ENCODE measurements at regions not wholly inside any gene's neighbourhood (a gene's known extent, or its start where the extent isn't known, plus 50 kb on each side); places are given as distances from the start of the nearest gene placed in this dataset.

DNA sequence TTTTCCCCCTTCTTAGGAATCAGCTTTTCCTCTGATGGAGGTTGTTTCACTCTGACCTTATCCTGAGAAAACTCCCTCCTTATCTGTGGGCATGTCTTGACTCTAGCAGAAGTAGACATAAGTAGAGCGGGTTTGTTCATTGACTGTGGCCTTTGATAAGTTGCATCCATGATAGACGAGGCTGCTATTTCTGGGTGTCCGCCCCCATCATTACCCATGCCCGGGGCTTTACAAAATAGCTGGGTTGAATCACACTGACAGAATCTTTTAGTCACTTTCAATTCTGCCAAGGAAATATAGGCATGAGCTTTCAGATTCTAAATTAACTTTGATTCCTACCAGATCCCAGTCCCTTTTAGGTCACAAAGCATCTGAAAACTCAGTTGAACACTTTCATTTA lies 223.8 kb downstream of the SEC61B start (continued):
- no peak for TF ChIP-seq NR2F6 (CRISPR knock-in tag; IDR thresholded peaks at IDR 0.05)
- TF ChIP-seq KDM1A (IDR thresholded peaks at IDR 0.05): no peak
- no peak for TF ChIP-seq SMAD3 (CRISPR knock-in tag; conservative IDR thresholded peaks at IDR 0.05)

DNA sequence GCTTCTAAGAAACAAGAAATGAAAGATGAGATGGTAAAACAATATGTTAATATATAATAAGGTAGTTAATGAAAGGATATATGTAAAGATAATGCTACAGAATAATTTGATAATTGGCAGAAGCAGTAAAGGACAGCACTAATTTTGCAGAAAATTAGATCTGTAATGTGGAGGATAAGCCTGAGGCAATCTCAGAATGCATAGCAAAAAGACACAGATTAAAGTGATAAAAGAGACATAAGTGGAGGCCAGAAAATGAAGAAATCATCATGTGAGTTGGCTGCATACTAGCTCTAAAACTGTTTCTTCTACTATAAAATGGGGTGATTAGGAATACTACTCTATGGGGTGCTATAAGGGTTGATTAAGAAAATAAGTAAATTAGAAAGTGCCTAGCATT lies 225.9 kb downstream of the SEC61B start:
- peaks cover 0 to 4% of the 10 kb centered on the region in 2 experiments; a peak in 1 of 5 replicates for H3K27me3 ChIP-seq (ENCODE audit: control insufficient read depth in 2 of 2, insufficient read depth in 2 of 2, low read length in 2 of 2)
- H3K9me3 ChIP-seq (replicated peaks; ENCODE audit: control insufficient read depth, insufficient read depth, low read depth, low read length): no peaks in the 10 kb centered on the region
- intact Hi-C loops (cut with micrococcal nuclease): no loop called here
- no peak overlapping the region for H3K27ac ChIP-seq (ENCODE audit: extremely low read depth, low read depth, low read length)
- no peak overlapping the region for H3K4me2 ChIP-seq (ENCODE audit: insufficient read depth, low read length)
- H3K4me3 ChIP-seq: no peak overlapping the region
- no peaks in the 10 kb centered on the region for H3K4me1 ChIP-seq (replicated peaks in 1 of 2; ENCODE audit: control insufficient read depth in 2 of 2, insufficient read depth in 2 of 2, low read length in 2 of 2)
- no peak overlapping the region for H3K9ac ChIP-seq (ENCODE audit: insufficient read depth in 1 of 2, low read depth in 2 of 2, low read length in 2 of 2)
- TF ChIP-seq ARHGAP35 (IDR thresholded peaks at IDR 0.05; ENCODE audit: partially characterized antibody) (no peak), NCOA2 (IDR thresholded peaks at IDR 0.05; ENCODE audit: partially characterized antibody in 2 of 2) (no peak), BCL6 (CRISPR knock-in tag; IDR thresholded peaks at IDR 0.05) (no peak), NCOA4 (IDR thresholded peaks at IDR 0.05; ENCODE audit: partially characterized antibody) (no peak), ZNF785 (CRISPR knock-in tag; IDR thresholded peaks at IDR 0.05) (no peak), BHLHE40 (IDR thresholded peaks at IDR 0.05; ENCODE audit: low read length) (no peak), XRCC3 (IDR thresholded peaks at IDR 0.05) (no peak), ZNF347 (CRISPR knock-in tag; IDR thresholded peaks at IDR 0.05; ENCODE audit: low read depth) (no peak), ZNF3 (CRISPR knock-in tag; IDR thresholded peaks at IDR 0.05) (no peak), YBX1 (IDR thresholded peaks at IDR 0.05) (no peak), IFI16 (CRISPR knock-in tag; IDR thresholded peaks at IDR 0.05) (no peak), POLR2H (tag; IDR thresholded peaks at IDR 0.05; ENCODE audit: low read depth) (no peak), RBFOX2 (IDR thresholded peaks at IDR 0.05; ENCODE audit: low read depth, low read length) (no peak), RB1 (IDR thresholded peaks at IDR 0.05; ENCODE audit: low read depth) (no peak)
- TF ChIP-seq, protein P1, sequence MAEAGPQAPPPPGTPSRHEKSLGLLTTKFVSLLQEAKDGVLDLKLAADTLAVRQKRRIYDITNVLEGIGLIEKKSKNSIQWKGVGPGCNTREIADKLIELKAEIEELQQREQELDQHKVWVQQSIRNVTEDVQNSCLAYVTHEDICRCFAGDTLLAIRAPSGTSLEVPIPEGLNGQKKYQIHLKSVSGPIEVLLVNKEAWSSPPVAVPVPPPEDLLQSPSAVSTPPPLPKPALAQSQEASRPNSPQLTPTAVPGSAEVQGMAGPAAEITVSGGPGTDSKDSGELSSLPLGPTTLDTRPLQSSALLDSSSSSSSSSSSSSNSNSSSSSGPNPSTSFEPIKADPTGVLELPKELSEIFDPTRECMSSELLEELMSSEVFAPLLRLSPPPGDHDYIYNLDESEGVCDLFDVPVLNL (CRISPR knock-in tag; IDR thresholded peaks at IDR 0.05; ENCODE audit: low read depth): no peak
- TF ChIP-seq, protein P2, sequence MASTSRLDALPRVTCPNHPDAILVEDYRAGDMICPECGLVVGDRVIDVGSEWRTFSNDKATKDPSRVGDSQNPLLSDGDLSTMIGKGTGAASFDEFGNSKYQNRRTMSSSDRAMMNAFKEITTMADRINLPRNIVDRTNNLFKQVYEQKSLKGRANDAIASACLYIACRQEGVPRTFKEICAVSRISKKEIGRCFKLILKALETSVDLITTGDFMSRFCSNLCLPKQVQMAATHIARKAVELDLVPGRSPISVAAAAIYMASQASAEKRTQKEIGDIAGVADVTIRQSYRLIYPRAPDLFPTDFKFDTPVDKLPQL (IDR thresholded peaks at IDR 0.05; ENCODE audit: extremely low read depth, insufficient read length): no peak
- TF ChIP-seq, protein P3, sequence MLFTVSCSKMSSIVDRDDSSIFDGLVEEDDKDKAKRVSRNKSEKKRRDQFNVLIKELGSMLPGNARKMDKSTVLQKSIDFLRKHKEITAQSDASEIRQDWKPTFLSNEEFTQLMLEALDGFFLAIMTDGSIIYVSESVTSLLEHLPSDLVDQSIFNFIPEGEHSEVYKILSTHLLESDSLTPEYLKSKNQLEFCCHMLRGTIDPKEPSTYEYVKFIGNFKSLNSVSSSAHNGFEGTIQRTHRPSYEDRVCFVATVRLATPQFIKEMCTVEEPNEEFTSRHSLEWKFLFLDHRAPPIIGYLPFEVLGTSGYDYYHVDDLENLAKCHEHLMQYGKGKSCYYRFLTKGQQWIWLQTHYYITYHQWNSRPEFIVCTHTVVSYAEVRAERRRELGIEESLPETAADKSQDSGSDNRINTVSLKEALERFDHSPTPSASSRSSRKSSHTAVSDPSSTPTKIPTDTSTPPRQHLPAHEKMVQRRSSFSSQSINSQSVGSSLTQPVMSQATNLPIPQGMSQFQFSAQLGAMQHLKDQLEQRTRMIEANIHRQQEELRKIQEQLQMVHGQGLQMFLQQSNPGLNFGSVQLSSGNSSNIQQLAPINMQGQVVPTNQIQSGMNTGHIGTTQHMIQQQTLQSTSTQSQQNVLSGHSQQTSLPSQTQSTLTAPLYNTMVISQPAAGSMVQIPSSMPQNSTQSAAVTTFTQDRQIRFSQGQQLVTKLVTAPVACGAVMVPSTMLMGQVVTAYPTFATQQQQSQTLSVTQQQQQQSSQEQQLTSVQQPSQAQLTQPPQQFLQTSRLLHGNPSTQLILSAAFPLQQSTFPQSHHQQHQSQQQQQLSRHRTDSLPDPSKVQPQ (CRISPR knock-in tag; IDR thresholded peaks at IDR 0.05; ENCODE audit: borderline replicate concordance): no peak
- H2AFZ ChIP-seq (ENCODE audit: low read depth, low read length): no peak overlapping the region
- POLR2A ChIA-PET: interaction anchor here (0.6 kb wide), 1 partner anchor 39 kb away, joined by 3 read pairs; no protein-coding TSS in a partner anchor
- no peaks in the 10 kb centered on the region for H3K79me2 ChIP-seq (ENCODE audit: control insufficient read depth, insufficient read depth, low read length)
- ATAC-seq: no peak
- no peaks in the 10 kb centered on the region for H3K36me3 ChIP-seq (ENCODE audit: control insufficient read depth, insufficient read depth, low read length)
- FAIRE-seq: no peak
- H4K20me1 ChIP-seq (replicated peaks; ENCODE audit: control insufficient read depth, insufficient read depth, low read length): no peaks in the 10 kb centered on the region
- H3K9me1 ChIP-seq (ENCODE audit: control insufficient read depth, insufficient read depth, low read length): no peaks in the 10 kb centered on the region
- no peak for DNase-seq (ENCODE audit: extremely low read depth in 1 of 4, low spot score in 3 of 4)
- CTCF ChIA-PET (ENCODE audit: low intra/inter-chr PET ratio): no interaction called here
- BruUV-seq (replicated peaks): no TSS peak
- in situ Hi-C loops (cut with MboI): no loop called here
